NCI-H82 treated with DMSO at 0.1 percent for 48 hours (cell line): ENCODE measurements at regions not wholly inside any gene's neighbourhood (a gene's known extent, or its start where the extent isn't known, plus 50 kb on each side); places are given as distances from the start of the nearest gene placed in this dataset.
"Not testable (repeated sequence)": the region's sequence is repeated elsewhere in the genome, so short reads cannot be mapped to it uniquely, and the experiment has no call there.

Experiments
- DNase-seq: peaks from one replicate; lab custom pipeline; 2025; ENCODE audit not compliant: unreplicated experiment; lab: John Stamatoyannopoulos, UW

- DNase-seq: no peak
These were observed 277.6 kb downstream of the CBLN1 start for GRCh38 chr16:49003992-49004391.

GRCh38 chr16:49003022-49003421 lies 278.6 kb downstream of the CBLN1 start:
- no peak for DNase-seq

- DNase-seq: peak; percentile 1
These were observed 281.0 kb downstream of the CBLN1 start for GRCh38 chr16:49000594-49000993.

DNA sequence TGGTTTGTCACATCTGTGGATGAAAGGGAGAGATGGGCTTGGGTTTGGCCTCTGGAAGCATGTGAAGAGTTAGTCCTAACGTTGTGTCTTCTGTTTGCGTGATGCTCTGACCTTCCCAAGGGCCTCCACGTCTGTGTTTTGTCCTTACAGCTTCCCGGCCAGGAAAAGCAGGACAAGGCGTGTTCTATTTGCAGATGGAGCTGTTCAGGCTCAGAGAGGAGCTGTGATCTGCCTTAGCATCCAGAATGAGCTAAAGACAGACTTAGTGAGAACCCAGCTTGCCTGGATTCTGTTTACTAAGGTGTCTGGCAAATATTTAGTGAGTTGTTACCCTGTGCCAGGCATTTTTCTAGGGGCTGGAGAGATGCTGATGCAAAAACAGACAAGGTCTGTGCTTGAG lies 282.1 kb downstream of the CBLN1 start:
- no peak for DNase-seq

- DNase-seq: no peak
These were observed 282.6 kb downstream of the CBLN1 start for GRCh38 chr16:48999044-48999443.

- no peak for DNase-seq
These were observed 283.7 kb downstream of the CBLN1 start for GRCh38 chr16:48997946-48998345.

- DNase-seq: no peak
These were observed 284.5 kb downstream of the CBLN1 start for GRCh38 chr16:48997081-48997615.

GRCh38 chr16:48978501-48978900 lies 303.1 kb downstream of the CBLN1 start:
- DNase-seq: no peak

- DNase-seq: no peak
These were observed 309.4 kb downstream of the CBLN1 start for GRCh38 chr16:48972236-48972635.

- no peak for DNase-seq
These were observed 310.0 kb downstream of the CBLN1 start for GRCh38 chr16:48971571-48972077.

DNA sequence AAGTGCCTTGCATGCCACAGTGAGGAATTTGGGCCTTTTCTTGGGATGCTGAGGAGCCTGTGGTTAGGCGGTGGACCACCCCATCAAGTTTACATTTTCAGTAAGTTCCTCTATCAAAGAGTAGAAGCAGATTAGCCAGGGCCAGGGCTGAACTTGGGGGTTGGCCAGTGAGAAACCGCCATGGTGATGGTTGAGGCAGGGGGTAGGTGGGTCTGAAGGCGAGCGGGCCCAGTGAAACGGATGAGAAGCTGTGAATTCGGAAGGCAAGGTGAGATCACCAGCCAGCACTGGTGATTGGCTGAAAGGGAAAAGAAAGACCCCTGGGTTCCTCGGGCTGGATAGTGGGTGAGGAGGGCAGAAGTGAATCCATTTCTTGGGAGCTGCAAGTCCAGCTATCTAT lies 311.4 kb downstream of the CBLN1 start:
- DNase-seq: no peak

DNA sequence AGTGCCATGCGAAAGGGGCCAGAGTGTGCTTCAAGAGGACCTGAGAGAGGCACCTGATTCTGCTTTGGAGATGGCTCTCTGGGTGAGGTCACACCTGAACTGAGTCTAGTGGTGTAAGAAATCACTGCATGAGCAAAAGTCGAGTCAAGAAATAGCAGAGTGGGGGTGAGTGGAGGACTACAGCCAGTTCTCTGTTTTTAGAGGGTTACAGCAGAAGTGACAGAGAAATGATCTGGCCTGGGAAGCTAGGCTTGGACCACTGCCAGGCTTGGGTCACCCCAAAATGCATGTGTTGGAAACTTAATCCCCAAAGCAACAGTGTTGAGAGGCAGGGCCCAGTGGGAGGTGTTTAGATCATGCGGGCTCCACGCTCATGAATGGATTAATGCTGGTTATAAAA lies 312.0 kb downstream of the CBLN1 start:
- no peak for DNase-seq

DNA sequence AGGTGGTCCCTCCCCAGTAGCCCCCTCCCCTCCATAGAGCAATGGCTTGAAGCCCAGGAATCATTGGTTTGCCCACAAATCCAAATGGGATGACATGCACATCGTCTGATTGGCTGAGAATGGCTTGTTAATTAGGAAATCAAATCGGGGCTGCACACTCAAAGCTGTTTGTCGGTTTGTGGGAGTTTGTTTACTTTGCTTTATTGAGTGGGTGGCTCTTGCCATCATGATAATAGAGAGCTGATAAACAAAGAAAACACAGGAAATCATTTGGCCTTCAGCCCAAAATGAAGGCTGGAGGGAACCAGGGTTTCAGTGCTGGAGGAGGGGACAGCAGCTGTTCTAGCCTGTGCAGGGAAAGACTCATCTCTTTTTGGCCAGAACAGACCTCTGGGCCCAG lies 316.3 kb downstream of the CBLN1 start:
- DNase-seq: no peak

DNA sequence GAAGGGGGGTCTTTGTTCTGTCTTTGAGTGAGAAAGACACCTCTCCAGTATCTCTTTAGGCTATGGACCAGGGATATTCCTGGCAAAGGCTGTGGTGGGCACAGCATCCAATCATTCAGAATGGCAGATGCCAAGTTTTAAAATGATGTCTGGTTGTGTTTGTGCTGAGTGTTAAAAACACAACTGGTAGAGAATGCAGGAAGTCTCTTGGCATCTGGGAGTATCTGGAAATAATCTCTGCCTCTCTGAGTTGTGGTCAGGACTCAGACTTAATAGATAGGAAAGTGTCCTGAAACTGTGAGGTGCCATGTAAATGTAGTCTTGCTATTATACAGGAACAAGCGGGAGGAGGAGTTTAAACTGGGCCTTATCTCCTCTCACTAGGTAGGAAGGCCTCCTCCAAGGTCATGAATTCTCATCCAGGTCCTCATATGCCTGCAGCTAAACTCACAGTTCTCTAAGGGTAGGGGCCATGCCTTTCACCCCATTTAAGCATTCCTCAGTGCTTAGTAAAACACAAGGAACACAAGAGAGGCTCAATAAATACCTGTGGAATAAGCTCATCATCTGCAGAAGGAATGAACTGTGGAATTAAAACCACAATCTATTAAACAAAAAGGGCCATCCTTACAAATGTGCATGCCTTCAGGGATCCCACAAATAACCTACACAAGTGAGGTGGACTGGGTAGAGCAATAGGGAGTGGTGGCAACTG lies 317.6 kb downstream of the CBLN1 start:
- no peak for DNase-seq

DNA sequence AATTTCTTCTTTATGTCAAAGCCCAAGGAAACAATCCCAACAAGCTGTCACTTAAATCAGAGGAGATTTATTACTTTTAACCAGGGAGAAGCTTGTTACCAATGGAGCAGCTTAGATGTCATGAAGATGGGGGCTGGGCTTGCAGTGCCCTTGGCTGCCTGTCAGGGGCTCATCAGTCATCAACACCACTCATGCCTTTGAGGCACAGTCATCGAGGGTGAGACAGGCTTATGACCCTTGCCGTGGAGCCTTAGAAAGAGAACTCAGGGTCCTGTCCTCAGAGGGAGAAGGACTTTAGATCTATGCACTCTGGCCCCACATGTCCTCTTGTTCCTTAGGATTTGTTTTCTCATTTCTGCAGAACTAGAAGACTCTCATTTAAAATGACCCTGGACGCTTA lies 318.3 kb downstream of the CBLN1 start:
- peak; percentile 25 for DNase-seq

- DNase-seq: no peak
These were observed 320.1 kb downstream of the CBLN1 start for GRCh38 chr16:48961546-48961945.

DNA sequence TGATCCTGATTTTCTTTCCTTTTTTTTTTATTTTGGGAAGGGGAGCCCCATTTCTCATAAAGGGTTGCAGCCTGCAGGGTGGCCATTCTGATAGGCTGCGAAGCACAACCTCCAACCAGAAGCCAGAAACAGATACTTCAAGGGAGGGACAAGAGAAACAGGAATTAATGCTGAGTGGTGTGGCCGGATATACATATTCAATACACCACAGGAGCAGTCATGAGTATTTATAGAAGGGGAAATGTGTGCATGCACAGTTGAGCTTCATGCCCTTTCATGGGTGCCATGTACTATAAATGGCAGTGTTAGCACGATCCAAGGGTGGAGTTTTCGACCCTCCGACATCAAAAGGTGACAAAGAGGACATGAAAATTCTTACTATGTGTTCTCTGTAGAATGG lies 320.8 kb downstream of the CBLN1 start:
- DNase-seq: no peak

GRCh38 chr16:48959747-48960146 lies 321.9 kb downstream of the CBLN1 start:
- no peak for DNase-seq

DNA sequence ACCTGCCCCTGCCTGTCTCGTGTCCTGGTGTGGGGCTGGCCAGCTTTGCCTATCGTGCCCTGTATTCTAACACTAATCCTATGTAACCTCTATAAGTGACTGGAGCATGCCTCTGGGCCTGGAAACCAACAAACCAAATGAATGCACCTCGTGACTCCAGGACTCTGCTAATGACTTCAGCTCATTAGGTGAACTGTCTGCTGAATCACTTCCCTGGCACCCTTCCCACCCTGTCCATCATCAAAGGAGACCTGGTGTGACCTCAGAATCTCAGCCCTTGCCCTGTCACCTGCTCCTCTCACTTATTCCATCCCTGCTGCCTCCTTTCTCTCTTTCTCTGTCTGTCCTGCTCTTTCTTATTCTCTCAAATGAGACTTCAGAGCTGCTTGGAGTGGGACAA lies 322.4 kb downstream of the CBLN1 start:
- peak; percentile 54 for DNase-seq

- DNase-seq: no peak
These were observed 323.0 kb downstream of the CBLN1 start for GRCh38 chr16:48958681-48959080.

- DNase-seq: no peak
These were observed 325.0 kb downstream of the CBLN1 start for GRCh38 chr16:48956620-48957019.

- DNase-seq: peak; percentile 74
These were observed 325.8 kb downstream of the CBLN1 start for GRCh38 chr16:48955837-48956236.

- DNase-seq: not testable (repeated sequence)
These were observed 330.0 kb downstream of the CBLN1 start for GRCh38 chr16:48951621-48952125.
